Fibroblast of villous mesenchyme (primary cell): ENCODE measurements at regions not wholly inside any gene's neighbourhood (a gene's known extent, or its start where the extent isn't known, plus 50 kb on each side); places are given as distances from the start of the nearest gene placed in this dataset.

Experiments used
- DNase-seq: peaks from one replicate; pipeline ENCODE4 v3.0.0-alpha.2; 2010; ENCODE audit warnings: low read depth
- H3K4me3 ChIP-seq: 2 replicates; pipeline ENCODE4 v1.5.1; 2011; ENCODE audit warnings: low read depth, mild to moderate bottlenecking, low read length
- CTCF ChIP-seq: IDR thresholded peaks from 2 replicates; pipeline ENCODE4 v1.5.1; 2012; ENCODE audit warnings: low read depth, mild to moderate bottlenecking, low read length; ENCODE audit not compliant: insufficient read depth

DNA sequence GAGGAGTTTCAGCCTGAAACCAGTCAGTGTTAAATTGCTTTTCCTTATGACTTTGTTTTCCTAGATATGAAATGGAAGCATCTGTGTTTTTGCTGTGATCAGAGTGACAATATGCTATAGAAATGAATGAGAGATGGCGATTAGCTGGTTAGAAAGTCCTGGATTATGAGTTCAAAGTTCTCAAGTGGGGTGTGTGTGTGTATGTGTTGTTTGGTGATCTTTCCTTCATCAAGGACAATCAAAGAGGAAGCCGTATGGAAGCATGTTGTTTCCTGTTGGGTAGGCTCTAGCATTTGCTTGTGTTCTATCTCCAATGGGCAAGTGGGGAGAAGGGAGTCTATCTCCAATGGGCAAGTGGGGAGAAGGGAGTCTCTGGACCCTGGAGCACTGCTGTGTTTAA, 64.0 kb upstream of the STX18 start:
- TF ChIP-seq CTCF = no peak
- no peak for DNase-seq
- H3K4me3 ChIP-seq = no peak overlapping the region

- H3K4me3 ChIP-seq = no peak overlapping the region
- no peak for TF ChIP-seq CTCF
- DNase-seq = no peak
These were observed 61.7 kb upstream of the STX18 start for GRCh38 chr4:4603592-4603991.

- no peak overlapping the region for H3K4me3 ChIP-seq
- DNase-seq = no peak
- no peak for TF ChIP-seq CTCF
These were observed 61.2 kb upstream of the STX18 start for GRCh38 chr4:4603067-4603466.

DNA sequence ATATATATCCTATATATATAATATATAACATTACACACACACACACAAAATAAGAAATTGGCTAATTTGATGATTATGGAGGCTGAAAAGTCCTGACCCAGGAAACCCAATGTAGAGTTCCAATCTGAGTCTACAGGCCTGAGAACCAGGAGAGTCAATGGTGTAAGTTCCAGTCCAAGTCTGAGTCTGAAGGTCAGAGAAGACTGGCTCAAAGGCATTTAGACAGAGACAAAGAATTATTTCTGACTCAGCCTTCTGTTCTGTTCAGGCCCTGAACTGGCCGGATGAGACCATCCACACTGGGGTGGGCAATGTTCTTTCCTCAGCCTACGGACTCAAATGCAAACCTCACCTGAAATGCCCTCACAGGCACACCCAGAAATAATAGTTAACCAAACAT, 60.6 kb upstream of the STX18 start:
- no peak for DNase-seq
- no peak for TF ChIP-seq CTCF
- no peak overlapping the region for H3K4me3 ChIP-seq

- no peak for TF ChIP-seq CTCF
- no peak for DNase-seq
- H3K4me3 ChIP-seq = no peak overlapping the region
These were observed 60.0 kb upstream of the STX18 start for GRCh38 chr4:4601803-4602369.

GRCh38 chr4:4599481-4600275, 57.8 kb upstream of the STX18 start:
- no peak for TF ChIP-seq CTCF
- DNase-seq = peak; percentile 10

More at GRCh38 chr4:4599481-4600275, 57.8 kb upstream of the STX18 start:
- H3K4me3 ChIP-seq = no peak overlapping the region
